NCI-H1436 (cell line): ENCODE measurements at regions not wholly inside any gene's neighbourhood (a gene's known extent, or its start where the extent isn't known, plus 50 kb on each side); places are given as distances from the start of the nearest gene placed in this dataset.
"Not testable (repeated sequence)": the region's sequence is repeated elsewhere in the genome, so short reads cannot be mapped to it uniquely, and the experiment has no call there.

Source experiments
- DNase-seq: peaks from one replicate; lab custom pipeline; 2025; lab: John Stamatoyannopoulos, UW

DNA sequence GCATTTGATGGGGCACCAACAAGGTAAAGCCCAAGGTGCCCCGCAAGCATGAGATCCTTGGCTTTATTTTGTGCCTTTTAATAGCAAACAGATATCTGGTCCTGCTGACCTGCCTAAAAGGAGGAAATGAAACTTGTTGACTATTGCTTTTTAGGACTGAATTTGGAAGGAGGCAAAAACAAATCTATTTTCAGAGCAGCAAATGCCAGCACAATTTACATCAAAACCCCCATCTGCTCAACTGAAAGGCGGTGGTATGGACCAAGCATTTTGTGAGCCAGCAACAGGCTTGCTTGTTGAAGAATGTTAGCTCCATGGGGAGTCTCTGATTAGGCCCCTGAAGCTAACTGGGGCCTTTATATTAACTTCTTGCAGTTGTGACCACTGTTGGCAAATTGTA, 192.6 kb upstream of the E2F8 start:
- DNase-seq = no peak

DNA sequence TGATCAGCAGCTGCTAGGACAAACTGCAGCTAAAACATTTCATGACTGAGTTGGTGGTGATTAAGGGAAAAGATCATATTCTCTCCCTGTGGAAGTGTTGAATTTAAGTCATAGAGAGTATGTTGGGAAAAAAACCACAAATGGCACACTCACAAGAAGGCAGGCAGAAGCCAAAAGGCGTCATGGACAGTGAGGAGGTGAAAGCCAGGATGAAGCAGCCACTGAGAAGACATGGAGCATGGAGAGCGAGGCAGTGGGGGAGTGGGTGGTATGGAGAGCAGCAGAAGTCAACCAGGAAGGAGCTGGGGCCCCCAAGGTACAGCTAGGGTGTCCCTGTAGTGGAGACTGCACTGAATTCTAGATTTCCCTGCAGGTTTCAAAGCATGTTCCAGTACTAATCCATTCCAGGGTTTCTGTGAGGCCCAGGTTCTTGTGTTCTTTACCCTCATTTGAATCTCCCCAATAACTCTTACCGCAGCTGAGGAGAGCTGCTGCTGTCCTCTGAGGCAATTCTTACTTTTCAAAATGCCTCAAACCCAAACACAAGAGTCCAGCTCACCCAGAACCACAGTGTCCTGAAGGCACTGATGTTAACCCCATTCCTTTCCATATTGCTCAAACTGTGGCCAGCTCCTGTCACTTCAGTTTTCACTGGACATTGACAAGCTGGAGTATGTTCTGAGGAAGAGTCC, 191.8 kb upstream of the E2F8 start:
- DNase-seq = no peak

DNA sequence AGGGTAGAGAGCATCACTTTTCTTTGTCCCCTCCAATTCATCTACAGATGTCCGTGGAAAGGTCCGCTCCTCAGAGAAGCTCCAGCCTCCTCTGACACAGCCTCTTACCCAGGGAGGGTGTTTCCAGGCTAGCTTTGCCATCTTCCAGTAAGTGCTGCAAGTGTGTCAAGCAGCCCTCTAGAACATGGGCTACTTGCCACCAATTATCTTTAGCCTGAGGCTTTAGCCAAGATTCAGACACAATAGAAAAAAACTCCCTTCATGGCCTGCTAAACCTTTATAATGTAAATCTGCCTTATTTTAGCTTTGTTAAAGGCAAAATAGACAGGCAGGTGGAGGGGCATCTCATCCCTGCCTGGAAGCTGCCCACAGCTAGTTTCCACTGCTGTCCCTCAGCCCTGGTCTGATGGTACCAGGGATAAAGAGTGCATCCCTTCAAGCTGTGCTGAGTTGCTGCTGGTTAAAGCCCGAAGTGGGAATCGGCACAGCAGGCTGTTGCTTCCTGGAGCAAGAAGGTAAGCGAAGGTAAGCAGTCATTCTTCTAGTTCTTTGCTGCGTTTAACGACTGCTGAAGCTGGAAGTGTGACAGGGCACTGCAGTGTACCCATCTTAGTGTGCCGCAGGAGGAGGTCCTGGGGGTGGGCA, 190.1 kb upstream of the E2F8 start:
- DNase-seq = no peak

DNA sequence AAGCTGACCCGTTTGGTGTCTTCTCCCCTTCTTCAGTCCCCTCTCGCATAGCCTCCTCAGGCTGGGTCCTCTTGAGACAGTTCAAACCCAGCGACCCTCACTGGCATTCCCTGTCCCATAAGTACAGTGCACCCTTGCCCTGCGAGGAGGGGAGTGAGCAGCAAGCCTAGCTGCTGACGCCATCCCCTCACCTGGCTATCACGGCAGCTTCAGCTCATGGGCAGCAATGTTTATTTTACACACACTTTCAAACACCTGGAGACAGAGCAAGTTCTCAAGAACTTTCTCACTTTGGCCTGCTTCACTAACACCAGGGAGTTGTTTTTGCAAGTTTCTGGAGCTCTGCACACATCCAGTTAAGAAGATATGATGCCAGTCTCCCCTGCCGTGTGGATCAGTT, 189.6 kb upstream of the E2F8 start:
- DNase-seq = no peak

DNA sequence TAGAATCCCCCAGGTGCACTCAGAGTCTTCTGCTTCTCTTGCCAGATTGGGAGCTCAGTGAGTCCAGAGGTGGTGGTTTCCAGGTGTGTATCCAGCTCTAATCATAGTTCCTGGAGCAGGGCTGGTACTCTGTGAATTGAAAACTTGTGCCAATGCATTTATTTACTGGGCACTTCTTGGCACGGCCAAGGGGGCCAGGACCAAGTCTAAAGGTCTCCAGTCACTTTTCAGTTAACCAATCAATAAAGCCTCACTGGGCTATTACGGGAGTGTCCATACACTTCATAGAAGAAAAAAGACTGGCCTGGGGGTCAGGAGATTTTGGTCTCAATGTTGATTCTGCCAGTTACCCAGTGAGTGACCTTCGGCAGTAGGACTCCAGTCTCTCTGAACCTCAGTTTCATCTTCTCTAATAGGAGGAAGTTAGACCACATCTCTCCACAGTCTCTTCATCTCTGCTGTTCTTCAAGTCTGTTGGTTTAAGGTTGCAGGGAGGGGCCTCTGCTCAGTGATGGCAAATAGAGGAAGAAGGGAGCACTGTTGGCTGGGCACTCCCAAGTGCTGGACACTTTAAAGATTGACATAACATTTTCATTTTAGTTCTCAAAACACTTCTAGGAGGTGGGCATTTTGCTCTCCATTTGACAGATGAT, 188.5 kb upstream of the E2F8 start:
- DNase-seq = no peak

DNA sequence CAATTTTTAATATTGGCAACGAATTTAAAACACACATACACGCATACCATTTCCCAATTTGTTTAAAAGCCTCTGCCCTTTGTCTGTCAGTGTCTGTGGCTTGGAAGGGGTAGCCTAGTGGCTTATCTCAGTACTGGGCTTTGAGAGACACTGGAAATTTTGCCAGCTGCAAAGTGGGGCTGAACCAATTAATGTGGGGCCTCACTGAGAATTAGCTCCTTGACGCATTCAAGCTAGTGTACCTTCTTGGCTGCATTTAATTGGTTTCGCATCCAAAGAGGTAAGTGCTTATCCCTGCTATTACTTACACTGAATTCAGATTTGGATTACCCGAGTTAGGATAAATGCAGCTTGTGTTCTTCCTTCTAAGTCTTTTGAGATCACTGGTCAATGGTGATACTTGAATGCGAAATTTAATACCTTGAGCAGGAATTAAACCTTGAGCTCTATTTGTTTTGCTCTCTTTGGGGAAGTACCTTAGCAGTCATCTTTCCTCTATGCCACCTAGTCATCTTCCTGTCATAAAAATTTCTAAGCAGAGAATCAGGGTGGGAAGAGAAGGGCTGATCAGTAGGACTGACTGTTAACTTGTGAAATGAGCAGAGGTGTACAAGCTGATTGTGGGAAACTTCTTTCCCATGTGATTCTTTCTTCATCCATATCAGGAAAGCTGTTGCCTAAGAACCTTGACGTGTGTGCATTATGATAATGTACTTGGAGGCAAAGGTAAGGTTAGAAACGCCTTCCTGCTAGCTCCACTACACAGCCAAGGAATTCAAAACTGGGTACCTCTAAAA, 187.7 kb upstream of the E2F8 start:
- DNase-seq = peak; percentile 55

DNA sequence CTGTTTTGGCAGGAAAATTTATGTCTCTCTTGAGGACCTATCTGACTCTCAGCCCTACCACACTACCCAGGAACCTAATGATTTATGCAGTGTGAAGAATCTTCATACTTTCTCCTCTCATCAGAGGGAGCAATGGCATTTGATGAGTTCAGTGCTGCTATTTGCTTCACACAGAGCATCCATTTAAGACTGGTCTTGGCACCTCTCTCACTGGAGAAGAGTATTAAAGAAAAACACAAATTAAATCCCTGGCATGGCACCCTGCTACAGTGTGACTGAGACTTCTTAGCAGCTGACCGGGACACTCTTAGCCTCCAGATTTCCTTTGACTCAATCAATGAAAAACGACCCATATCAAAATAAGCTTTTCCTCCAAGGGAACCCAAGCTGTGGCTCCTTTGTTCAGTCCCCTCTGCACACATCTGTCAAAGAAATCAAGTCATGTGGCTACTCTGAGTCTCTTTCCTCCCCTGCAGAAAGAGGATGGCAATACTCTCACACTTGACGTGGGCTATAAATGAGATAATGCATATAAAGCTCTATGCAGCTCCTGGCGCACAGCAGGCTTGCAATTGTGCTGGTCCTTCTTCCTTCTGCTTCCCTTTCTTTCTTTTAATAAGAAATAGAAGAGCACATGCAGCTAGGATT, 186.1 kb upstream of the E2F8 start:
- DNase-seq = no peak

DNA sequence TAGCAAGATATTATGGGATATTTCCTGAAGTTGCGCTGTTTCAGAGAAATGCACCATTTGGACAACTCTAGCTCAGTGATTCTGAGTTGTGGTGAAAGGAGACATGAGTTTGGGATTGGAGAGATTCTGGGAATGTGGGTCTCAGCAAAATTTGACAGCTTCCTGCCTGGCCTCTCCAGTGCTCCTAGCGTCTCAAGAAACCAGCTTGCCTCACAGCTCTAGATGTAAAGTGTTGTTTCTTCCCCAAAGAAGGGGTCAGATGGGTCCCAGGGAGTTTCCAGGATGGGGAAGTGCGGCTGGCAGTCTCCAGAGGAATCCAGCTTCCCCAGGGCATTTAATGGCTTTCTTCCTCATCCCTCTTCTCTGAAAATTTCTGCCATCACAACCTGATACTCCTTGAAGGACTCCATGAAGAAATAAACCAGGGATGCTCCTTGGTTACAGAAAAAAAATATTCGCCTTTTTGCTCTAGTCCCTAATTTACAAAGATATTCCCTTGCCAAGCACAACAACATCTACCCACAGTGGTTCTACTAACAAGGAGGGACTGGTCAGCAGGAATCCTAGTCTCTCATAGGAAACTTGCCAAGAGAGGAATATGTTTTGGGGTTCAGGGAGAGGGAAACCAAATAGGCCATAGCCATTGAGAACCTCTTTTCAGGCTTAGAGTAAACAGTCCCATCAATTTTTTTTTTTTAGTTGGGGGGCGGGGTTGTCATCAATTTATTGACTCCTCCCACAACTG, 185.4 kb upstream of the E2F8 start:
- no peak for DNase-seq

DNA sequence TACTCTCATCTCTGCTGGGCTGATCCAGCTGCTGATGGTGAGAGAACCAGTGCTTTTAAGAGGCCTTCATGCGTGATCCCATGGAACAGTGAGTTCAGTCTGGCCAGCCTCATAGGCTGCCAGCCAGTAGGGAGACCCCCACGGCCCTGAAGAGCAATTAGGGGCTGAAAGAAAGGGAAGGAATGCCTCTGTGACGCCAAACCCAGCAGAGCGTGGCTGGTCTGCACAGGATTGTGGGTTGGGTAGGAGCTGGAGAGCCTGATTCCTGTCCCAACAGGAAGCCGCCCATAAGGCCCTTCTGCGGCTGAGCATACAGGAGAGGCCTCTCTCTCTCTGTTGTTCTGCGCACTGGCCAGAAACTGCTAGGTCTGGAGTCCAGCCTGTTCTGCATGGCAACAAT, 181.5 kb upstream of the E2F8 start:
- no peak for DNase-seq

DNA sequence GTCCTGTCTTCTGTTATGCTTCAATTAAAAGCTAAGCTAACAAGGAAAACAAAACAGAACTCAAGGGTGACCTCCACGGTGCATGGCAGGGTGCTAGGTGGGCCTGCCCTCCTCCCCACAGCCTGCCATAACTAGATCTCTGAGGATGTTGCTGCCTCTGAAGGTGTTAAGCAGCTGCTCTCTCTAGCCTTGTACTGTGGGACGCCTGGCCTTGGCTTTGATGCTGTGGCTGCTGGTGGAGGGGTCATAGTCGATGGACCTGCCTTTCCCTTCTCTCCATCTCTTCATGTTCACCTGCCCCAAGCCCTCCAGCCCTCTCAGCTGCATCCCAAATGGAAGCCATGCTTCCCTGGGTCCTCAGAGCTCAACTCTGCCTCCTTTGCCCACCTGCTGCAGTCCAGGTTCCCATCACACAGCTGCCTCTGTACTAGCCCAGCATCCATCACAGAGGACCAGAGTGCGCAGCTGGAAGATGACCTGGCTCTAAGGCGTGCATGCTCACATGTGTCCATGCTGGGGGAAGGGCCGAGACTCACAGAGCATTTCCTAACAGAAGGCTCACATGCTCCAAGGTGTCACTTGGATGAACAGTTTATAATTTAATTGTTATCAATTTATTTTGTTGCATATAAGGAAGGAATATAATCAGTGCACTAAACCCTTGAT, 180.3 kb upstream of the E2F8 start:
- no peak for DNase-seq

DNA sequence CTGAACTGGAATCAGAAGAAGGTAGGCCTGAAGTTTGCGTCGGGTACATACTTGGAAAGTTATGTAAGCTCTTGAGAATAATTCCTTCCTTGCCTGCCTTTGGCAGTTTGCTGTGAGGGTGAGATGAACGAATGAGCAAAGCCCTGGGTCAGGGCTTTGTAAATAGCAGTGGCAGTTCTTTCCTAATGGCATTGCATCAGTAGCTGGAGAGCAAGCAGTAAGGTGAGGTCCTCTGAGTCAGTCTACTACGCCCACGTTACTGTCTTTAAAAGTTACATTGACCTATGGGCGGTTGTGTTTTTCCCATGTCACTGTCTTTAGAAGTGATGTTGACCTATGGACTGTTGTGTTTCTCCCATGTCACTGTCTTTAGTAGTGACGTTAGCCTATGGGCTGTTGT, 179.1 kb upstream of the E2F8 start:
- no peak for DNase-seq

DNA sequence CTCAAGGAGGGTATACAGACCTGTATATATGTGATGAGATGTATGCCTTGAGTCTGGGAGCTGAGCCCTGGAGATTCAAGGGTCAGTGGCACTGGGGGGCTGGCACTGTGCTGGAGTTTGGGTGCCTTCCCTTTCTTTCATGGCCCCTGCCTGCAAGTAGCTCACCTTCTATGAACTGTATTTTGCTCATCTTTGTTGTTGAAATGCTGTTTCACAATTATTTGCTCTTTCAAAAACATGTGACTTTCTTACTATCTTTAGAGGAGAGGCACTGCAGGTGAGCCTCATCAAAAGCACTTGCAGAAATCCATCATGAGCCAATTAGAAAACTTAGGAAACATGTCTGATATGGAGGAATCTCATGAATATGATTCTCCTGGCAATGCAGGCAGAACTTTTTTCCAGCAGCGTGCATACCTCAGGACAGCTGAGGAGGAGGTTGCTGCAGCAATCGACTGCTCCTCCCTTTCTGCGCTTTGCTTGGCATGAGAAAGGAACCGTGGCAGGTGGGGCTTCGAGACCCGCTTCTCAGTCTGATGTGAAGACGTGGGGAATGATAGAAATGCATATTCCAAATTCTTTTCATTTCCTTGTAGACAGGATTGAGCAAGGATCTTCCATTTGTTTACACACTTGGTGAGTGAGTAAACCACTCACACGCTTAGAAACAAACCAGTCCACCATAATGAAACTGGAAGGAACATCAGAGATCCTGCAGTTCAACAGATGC, 178.4 kb upstream of the E2F8 start:
- no peak for DNase-seq

DNA sequence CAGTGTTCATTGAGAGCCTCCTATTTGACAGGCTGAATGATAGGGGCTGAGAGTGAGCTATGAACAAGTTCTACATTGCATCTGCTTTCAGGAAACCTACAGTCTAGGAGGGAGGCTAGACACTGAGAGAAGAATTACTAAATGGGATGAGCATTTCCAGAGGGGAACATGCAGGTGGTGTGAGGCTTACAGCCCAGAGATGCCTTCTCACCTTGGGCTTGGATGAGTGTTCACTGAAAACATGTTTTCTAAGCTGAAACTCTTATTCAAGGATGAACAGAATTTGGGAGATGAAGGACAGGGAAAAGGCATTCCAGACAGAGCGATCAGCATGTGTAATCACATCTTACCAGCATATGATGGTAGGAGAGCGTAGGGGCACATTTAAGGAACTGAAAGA, 177.5 kb upstream of the E2F8 start:
- no peak for DNase-seq

DNA sequence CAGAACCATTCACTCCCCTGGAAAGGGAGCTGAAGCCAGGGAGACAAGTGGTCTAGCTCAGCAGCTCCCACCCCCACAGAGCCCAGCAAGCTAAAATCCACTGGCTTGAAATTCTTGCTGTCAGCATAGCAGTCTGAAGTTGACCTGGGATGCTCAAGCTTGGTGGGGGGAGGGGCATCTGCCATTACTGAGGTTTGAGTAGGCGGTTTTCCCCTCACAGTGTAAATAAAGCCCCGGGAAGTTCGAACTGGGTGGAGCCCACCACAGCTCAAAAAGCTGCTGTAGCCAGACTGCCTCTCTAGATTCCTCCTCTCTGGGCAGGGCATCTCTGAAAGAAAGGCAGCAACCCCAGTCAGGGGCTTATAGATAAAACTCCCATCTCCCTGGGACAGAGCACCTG, 171.3 kb upstream of the E2F8 start:
- DNase-seq = not testable (repeated sequence)

DNA sequence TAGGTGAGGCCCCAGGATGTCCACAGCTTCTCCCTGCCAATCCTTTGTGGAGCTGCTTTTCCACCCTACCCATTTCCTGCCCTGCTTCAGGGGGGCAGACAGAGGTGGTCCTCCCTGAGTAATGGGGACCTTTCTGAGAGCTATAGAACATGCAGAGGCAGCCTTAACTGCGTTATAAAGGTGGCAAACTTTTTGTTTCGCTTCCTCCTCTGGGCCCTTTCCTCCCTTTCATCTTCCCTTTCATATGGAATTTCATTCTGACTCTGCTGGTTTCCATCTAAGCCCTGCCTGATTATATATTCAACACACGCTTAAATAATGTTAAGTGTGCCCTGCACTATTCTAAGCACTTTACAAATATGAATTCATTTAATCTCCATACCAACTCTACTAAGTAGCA, 169.3 kb upstream of the E2F8 start:
- no peak for DNase-seq

DNA sequence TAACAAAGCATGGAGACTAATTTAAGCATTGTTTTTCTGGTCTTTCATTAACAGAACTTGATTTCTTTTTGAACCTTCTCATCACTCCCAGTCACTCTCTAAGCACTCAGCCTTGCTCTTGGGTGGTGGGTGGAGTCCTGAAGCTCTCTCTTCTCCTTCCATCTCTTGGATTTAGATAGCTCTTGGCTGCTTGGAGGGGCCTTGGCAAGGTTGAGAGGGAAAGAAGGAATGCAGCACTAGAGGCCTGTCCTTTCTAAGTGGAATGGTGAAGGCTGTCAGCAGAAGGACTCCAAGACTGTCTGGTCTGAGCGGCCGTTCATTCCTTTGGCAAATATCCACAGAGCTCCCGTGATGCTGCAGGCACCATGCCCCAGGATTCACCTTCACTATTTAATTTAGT, 168.6 kb upstream of the E2F8 start:
- no peak for DNase-seq

DNA sequence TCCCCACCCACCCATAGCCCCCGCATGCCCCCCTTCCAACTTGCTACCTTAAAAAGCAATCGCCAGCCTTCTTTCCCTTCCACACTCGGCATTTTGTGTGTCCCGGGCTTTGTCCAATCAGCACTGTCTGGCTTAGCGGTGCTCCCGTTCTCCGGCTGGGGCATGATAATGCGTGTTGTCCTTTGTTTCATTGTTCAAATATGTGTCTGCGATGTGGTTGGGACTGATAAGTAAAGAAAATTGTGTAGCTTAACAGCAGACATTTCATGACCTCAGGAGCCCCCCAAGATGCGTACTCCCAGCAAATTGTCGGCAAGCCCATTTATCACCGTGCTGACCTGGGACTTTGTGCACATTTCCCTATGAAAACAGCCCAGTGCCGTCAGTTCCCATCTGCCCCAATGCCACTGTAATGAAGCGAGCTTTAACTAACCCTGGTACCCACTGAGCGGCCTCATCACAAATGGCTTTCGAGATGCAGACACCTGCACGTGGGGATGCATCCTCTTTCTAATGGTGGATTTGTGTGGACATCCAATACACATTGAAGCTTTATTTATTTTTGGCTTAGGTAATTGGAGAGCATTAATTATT, 167.0 kb upstream of the E2F8 start:
- DNase-seq = no peak

DNA sequence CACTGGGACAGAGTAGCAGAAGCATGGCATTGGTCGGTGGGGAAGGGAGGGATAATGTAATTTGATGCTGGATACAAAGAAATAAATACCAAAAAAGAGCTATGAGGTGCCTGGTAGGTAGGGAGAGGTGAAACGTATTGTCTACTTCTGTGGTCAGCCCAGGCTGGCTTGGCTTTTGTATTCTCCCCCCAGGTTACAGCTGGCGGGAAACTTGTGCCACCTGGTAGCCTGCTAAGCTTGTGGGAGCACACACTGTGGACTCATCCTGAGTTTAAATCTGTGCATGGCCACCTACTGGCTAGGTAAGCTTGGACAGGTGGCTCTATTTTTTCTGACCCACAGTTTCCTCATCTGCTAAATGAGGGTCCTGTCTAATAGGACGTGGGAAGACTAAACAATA, 165.2 kb upstream of the E2F8 start:
- no peak for DNase-seq

DNA sequence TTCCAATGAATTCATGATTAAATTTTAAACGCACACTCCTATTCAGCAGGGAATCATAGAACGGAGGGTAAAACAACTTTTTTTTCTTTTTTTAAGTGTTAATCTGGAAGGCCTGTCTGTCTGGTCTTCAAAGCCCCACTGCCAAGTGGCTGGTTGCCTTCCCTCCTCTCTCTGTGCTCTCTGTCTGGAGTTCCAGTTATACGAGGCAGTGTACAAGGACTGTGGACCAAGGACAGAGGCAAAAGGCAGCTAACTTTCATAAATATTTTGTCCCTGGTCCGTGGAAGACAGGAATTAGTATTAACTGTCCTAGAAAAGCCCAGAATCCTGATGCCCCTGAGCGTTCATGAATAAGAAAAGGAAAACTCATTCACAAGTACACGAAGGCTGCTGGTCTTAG, 164.0 kb upstream of the E2F8 start:
- no peak for DNase-seq
